ENCODE measurements at regions not wholly inside any gene's neighbourhood (a gene's known extent, or its start where the extent isn't known, plus 50 kb on each side); places are given as distances from the start of the nearest gene placed in this dataset.

DNA sequence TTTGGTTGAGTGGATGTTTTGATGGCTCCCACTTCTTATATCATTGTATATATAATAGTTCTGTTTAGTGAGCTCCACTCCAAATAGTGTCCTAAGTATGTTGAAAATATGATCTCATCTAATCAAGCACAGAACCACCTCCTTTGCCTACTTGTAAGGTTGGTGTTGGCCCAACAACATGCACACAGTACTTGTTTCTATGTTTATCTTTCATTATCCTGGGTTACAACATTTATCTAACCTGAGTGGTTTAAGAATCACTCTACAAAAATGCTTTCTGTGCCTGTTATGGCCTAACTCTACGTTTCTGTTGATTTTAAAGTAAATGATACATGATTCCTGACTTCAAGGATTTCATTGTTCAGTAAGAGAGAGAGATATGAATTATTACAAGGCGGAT, 281.9 kb downstream of the FIGN start:
- Histone ChIP-seq H3K9ac (no peak overlapping the region), H3K4me2 (no peak overlapping the region), H4K20me1 (ENCODE audit: insufficient read depth) (no peaks in the 10 kb centered on the region), H3K4me3 (IDR thresholded peaks at IDR 0.05; ENCODE audit: insufficient read depth, low read depth, low read length) (no peak overlapping the region), H3K27me3 (ENCODE audit: insufficient read depth, low read depth) (no peaks in the 10 kb centered on the region), H3K36me3 (ENCODE audit: insufficient read depth) (no peaks in the 10 kb centered on the region), H2AFZ (ENCODE audit: low read depth) (no peak overlapping the region), H3K4me1 (ENCODE audit: low read depth, poor library complexity, severe bottlenecking) (no peaks in the 10 kb centered on the region), H3K79me2 (ENCODE audit: insufficient read depth, low read depth) (no peaks in the 10 kb centered on the region), H3K27ac (no peak overlapping the region)
- TF ChIP-seq, protein P1, sequence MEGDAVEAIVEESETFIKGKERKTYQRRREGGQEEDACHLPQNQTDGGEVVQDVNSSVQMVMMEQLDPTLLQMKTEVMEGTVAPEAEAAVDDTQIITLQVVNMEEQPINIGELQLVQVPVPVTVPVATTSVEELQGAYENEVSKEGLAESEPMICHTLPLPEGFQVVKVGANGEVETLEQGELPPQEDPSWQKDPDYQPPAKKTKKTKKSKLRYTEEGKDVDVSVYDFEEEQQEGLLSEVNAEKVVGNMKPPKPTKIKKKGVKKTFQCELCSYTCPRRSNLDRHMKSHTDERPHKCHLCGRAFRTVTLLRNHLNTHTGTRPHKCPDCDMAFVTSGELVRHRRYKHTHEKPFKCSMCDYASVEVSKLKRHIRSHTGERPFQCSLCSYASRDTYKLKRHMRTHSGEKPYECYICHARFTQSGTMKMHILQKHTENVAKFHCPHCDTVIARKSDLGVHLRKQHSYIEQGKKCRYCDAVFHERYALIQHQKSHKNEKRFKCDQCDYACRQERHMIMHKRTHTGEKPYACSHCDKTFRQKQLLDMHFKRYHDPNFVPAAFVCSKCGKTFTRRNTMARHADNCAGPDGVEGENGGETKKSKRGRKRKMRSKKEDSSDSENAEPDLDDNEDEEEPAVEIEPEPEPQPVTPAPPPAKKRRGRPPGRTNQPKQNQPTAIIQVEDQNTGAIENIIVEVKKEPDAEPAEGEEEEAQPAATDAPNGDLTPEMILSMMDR (conservative IDR thresholded peaks at IDR 0.05; ENCODE audit: low read depth, low read length): no peak

GRCh38 chr2:163441603-163442002, 294.2 kb downstream of the FIGN start:
- no peak overlapping the region for H3K4me3 ChIP-seq (IDR thresholded peaks at IDR 0.05; ENCODE audit: insufficient read depth, low read depth, low read length)
- H3K27ac ChIP-seq: no peak overlapping the region
- no peaks in the 10 kb centered on the region for H3K36me3 ChIP-seq (ENCODE audit: insufficient read depth)
- no peak overlapping the region for H2AFZ ChIP-seq (ENCODE audit: low read depth)
- no peaks in the 10 kb centered on the region for H3K79me2 ChIP-seq (ENCODE audit: insufficient read depth, low read depth)
- no peaks in the 10 kb centered on the region for H3K4me1 ChIP-seq (ENCODE audit: low read depth, poor library complexity, severe bottlenecking)
- TF ChIP-seq, protein P1 (conservative IDR thresholded peaks at IDR 0.05; ENCODE audit: low read depth, low read length): no peak
- H4K20me1 ChIP-seq (ENCODE audit: insufficient read depth): no peaks in the 10 kb centered on the region
- no peak overlapping the region for H3K4me2 ChIP-seq
- H3K9ac ChIP-seq: no peak overlapping the region
- no peaks in the 10 kb centered on the region for H3K27me3 ChIP-seq (ENCODE audit: insufficient read depth, low read depth)

DNA sequence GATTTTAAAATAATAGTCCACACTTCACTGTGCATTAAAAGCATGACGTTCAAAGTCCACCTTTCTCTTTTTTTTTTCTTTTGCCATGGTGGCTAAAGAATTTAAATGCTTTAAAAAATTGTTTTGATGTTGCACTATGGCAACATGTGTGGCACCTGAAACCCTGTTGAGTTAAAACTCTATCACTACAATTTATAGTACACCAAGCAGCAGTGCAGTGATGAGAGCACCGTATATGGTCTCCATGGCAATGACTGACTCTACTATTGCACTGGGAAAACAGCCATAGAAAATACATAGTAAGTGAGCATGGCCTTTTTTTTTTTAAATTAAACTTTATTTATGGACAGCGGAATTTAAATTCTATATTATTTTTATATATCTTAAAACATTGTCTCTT, 298.8 kb downstream of the FIGN start:
- Histone ChIP-seq H4K20me1 (ENCODE audit: insufficient read depth) (no peaks in the 10 kb centered on the region), H3K36me3 (ENCODE audit: insufficient read depth) (no peaks in the 10 kb centered on the region), H2AFZ (ENCODE audit: low read depth) (no peak overlapping the region), H3K9ac (no peak overlapping the region), H3K4me2 (no peak overlapping the region), H3K27ac (no peak overlapping the region), H3K79me2 (ENCODE audit: insufficient read depth, low read depth) (no peaks in the 10 kb centered on the region), H3K4me3 (IDR thresholded peaks at IDR 0.05; ENCODE audit: insufficient read depth, low read depth, low read length) (no peak overlapping the region), H3K27me3 (ENCODE audit: insufficient read depth, low read depth) (no peaks in the 10 kb centered on the region), H3K4me1 (ENCODE audit: low read depth, poor library complexity, severe bottlenecking) (no peaks in the 10 kb centered on the region)
- TF ChIP-seq, protein P1 (conservative IDR thresholded peaks at IDR 0.05; ENCODE audit: low read depth, low read length): no peak

DNA sequence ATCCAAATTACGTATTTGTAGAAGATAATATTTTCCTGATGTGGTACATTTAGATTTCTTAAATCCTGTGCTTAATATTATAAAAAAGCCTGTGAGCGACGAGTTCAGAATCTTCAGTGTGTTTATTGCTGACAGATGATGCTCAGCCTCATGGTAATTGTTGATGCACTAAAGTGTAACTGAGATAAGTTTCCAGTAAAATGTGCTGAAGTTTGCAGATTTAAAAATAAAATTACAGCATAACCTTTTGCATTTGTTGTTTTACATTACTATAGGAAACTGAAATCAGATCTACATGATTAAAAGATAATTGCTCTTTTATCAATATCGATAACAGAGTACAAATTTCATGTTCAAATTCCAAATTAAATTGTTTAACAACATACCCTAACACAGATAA, 307.6 kb downstream of the FIGN start:
- Histone ChIP-seq H3K4me3 (IDR thresholded peaks at IDR 0.05; ENCODE audit: insufficient read depth, low read depth, low read length) (no peak overlapping the region), H3K4me2 (no peak overlapping the region), H2AFZ (ENCODE audit: low read depth) (no peak overlapping the region), H3K9ac (no peak overlapping the region), H3K27me3 (ENCODE audit: insufficient read depth, low read depth) (no peaks in the 10 kb centered on the region), H3K79me2 (ENCODE audit: insufficient read depth, low read depth) (no peaks in the 10 kb centered on the region), H4K20me1 (ENCODE audit: insufficient read depth) (no peaks in the 10 kb centered on the region), H3K4me1 (ENCODE audit: low read depth, poor library complexity, severe bottlenecking) (no peaks in the 10 kb centered on the region), H3K36me3 (ENCODE audit: insufficient read depth) (no peaks in the 10 kb centered on the region), H3K27ac (no peak overlapping the region)
- TF ChIP-seq, protein P1 (conservative IDR thresholded peaks at IDR 0.05; ENCODE audit: low read depth, low read length): no peak

DNA sequence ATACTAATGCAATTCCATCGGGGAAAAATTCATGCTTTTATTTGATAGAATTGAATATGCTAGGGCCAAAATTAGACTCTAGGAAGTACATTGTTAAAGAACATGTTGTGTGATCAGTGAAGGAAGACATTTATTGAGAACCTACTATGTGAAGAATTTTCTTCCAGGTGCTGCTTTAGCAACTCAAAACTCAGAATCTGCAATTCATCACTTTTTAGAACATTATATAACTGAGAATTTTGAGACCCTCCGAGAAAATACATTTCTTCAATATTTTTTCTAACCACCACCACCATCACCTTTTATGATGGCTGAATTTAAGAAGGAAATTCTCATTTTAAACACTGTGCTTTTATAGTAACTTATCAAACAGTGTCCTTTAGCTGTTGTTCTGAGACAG, 315.2 kb downstream of the FIGN start:
- Histone ChIP-seq H3K36me3 (ENCODE audit: insufficient read depth) (no peaks in the 10 kb centered on the region), H3K79me2 (ENCODE audit: insufficient read depth, low read depth) (no peaks in the 10 kb centered on the region), H3K4me2 (no peak overlapping the region), H3K27ac (no peak overlapping the region), H2AFZ (ENCODE audit: low read depth) (no peak overlapping the region), H3K4me3 (IDR thresholded peaks at IDR 0.05; ENCODE audit: insufficient read depth, low read depth, low read length) (no peak overlapping the region), H3K27me3 (ENCODE audit: insufficient read depth, low read depth) (no peaks in the 10 kb centered on the region), H3K4me1 (ENCODE audit: low read depth, poor library complexity, severe bottlenecking) (no peaks in the 10 kb centered on the region), H4K20me1 (ENCODE audit: insufficient read depth) (no peaks in the 10 kb centered on the region), H3K9ac (no peak overlapping the region)
- TF ChIP-seq, protein P1 (conservative IDR thresholded peaks at IDR 0.05; ENCODE audit: low read depth, low read length): no peak
